Endothelial cell of umbilical vein (primary cell): ENCODE measurements at regions not wholly inside any gene's neighbourhood (a gene's known extent, or its start where the extent isn't known, plus 50 kb on each side); places are given as distances from the start of the nearest gene placed in this dataset.

Source experiments
- BruUV-seq: library from RNA; stranded (reverse); fragments of 400-500 nt; replicated peaks from 2 replicates; lab custom pipeline; 2021; lab: Mats Ljungman, UMichigan
- CTCF ChIA-PET: fragments of 300-600, 350-600 bp; sonication (Branson Sonifier 250); formaldehyde crosslinking; loops from one replicate; lab custom pipeline; 2021; ENCODE audit warnings: antibody characterized with exemption, inconsistent platforms; lab: Charles Lee
- POLR2A ChIA-PET: fragments of 300-600, 350-600 bp; sonication (Branson Sonifier 250); formaldehyde crosslinking; loops from one replicate; lab custom pipeline; 2021; ENCODE audit warnings: antibody characterized with exemption, inconsistent platforms; lab: Charles Lee
- DNase-seq: peaks from one replicate; pipeline ENCODE4 v3.0.0-alpha.2; 2011; ENCODE audit warnings: low read depth, low spot score
- FAIRE-seq: peaks from 2 replicates; lab custom pipeline; 2011; peaks lifted over from hg19 to GRCh38; lab: Jason Lieb, UNC
- H2AFZ ChIP-seq: 2 replicates; pipeline ENCODE4 v1.6.0; 2012; ENCODE audit warnings: low read depth, low read length, control low read depth, inconsistent platforms
- H3K27ac ChIP-seq: 2 replicates; pipeline ENCODE4 v1.5.1; 2011; ENCODE audit warnings: low read depth, mild to moderate bottlenecking, control low read depth, low read length, moderate library complexity; ENCODE audit not compliant: insufficient read depth
- H3K27me3 ChIP-seq, 2 experiments: 2 replicates each; pipeline versions ENCODE4 v1.6.0 to v1.6.1; 2011; ENCODE audit warnings: low read length in 2 of 2, mixed read lengths in 1 of 2; ENCODE audit not compliant: control insufficient read depth in 2 of 2, insufficient read depth in 2 of 2
- H3K36me3 ChIP-seq, 2 experiments: 2 replicates in 1 of 2; 3 replicates in 1 of 2; pipeline ENCODE4 v1.5.1; 2011; ENCODE audit warnings: low read length in 2 of 2, mild to moderate bottlenecking in 1 of 2, moderate library complexity in 1 of 2; ENCODE audit not compliant: control insufficient read depth in 2 of 2, insufficient read depth in 2 of 2; ENCODE audit errors: extremely low read depth in 1 of 2
- H3K4me1 ChIP-seq: 3 replicates; pipeline ENCODE4 v1.5.1; 2011; ENCODE audit warnings: mild to moderate bottlenecking, low read length; ENCODE audit not compliant: control insufficient read depth, insufficient read depth; ENCODE audit errors: extremely low read depth
- H3K4me2 ChIP-seq: 2 replicates; pipeline ENCODE4 v1.6.1; 2011; ENCODE audit warnings: low read length, control low read depth, mixed read lengths; ENCODE audit not compliant: insufficient read depth
- H3K4me3 ChIP-seq, 3 experiments: fragments of 200-600 bp in 1 of 3; sonication (generic), shearing (Covaris generic) in 1 of 3; replicated peaks in 1 of 3; 2 replicates each; pipeline ENCODE4 v1.5.1; 2011 to 2016; ENCODE audit warnings: control low read depth in 3 of 3, low read length in 3 of 3, mild to moderate bottlenecking in 2 of 3, inconsistent platforms in 1 of 3, low read depth in 1 of 3, moderate library complexity in 1 of 3; ENCODE audit not compliant: insufficient read depth in 1 of 3
- H3K79me2 ChIP-seq: 2 replicates; pipeline ENCODE4 v1.6.0; 2012; ENCODE audit warnings: low read length, inconsistent platforms; ENCODE audit not compliant: control insufficient read depth, insufficient read depth
- H3K9ac ChIP-seq: replicated peaks from 2 replicates; pipeline ENCODE3; 2011; ENCODE audit warnings: low read length, control low read depth; ENCODE audit not compliant: insufficient read depth; ENCODE audit errors: extremely low read depth
- H3K9me1 ChIP-seq: replicated peaks from 3 replicates; pipeline ENCODE4 v1.6.0; 2011; ENCODE audit warnings: mild to moderate bottlenecking, low read length; ENCODE audit not compliant: control insufficient read depth, insufficient read depth; ENCODE audit errors: extremely low read depth
- H3K9me3 ChIP-seq: replicated peaks from 2 replicates; pipeline ENCODE4 v1.5.1; 2012; ENCODE audit warnings: low read length, inconsistent platforms; ENCODE audit not compliant: control insufficient read depth, insufficient read depth
- H4K20me1 ChIP-seq: replicated peaks from 2 replicates; pipeline ENCODE3; 2011; ENCODE audit warnings: mild to moderate bottlenecking, low read length; ENCODE audit not compliant: control insufficient read depth, insufficient read depth; ENCODE audit errors: extremely low read depth
- CTCF ChIP-seq, 2 donors: IDR thresholded peaks; 1 replicate in 1 of 2; 2 replicates in 1 of 2; pipeline ENCODE4 v1.5.1; 2011; ENCODE audit warnings: low read length in 2 of 2, mild to moderate bottlenecking in 2 of 2, moderate library complexity in 2 of 2, control low read depth in 1 of 2, inconsistent platforms in 1 of 2, low read depth in 1 of 2; ENCODE audit not compliant: insufficient read depth in 1 of 2; ENCODE audit errors: extremely low read depth in 1 of 2
- EZH2 ChIP-seq: IDR thresholded peaks from 2 replicates; pipeline ENCODE4 v1.6.1; 2012; ENCODE audit warnings: borderline replicate concordance, low read depth, mild to moderate bottlenecking, moderate library complexity, low read length, inconsistent platforms; ENCODE audit not compliant: severe bottlenecking
- FOS ChIP-seq: IDR thresholded peaks from 2 replicates; pipeline ENCODE4 v1.6.1; 2011; ENCODE audit warnings: mild to moderate bottlenecking, low read length, moderate library complexity, borderline replicate concordance; ENCODE audit not compliant: insufficient read depth
- GATA2 ChIP-seq: IDR thresholded peaks from 2 replicates; pipeline ENCODE4 v1.7.0; 2011; ENCODE audit warnings: low read depth, mild to moderate bottlenecking, moderate library complexity, mixed read lengths, low read length; ENCODE audit not compliant: insufficient read length, insufficient read depth
- JUN ChIP-seq: IDR thresholded peaks from 2 replicates; pipeline ENCODE4 v1.6.1; 2011; ENCODE audit warnings: borderline replicate concordance, low read depth; ENCODE audit not compliant: insufficient read length, insufficient read depth
- MYC ChIP-seq: IDR thresholded peaks from one replicate; pipeline ENCODE4 v1.6.1; 2011; ENCODE audit warnings: mild to moderate bottlenecking, low read depth, low read length
- POLR2A ChIP-seq: IDR thresholded peaks from 2 replicates; pipeline ENCODE4 v1.6.1; 2012; ENCODE audit warnings: low read depth, mild to moderate bottlenecking, control low read depth, low read length
- POLR2AphosphoS5 ChIP-seq: IDR thresholded peaks from 2 replicates; pipeline ENCODE4 v1.6.1; 2012; ENCODE audit warnings: low read depth, mild to moderate bottlenecking, control low read depth, low read length, moderate library complexity; ENCODE audit not compliant: insufficient read depth
- dilution Hi-C: fragments of 300-500 bp; cut with MboI; formaldehyde crosslinking; loops from one replicate; pipeline ENCODE4 v1.15.0; 2019; ENCODE audit warnings: low sequenced_read_pairs; ENCODE audit not compliant: extremely low pct_ligation_motif_present
- intact Hi-C: fragments of 100-400 bp; cut with micrococcal nuclease; formaldehyde crosslinking; loops from one replicate; pipeline ENCODE4 v1.10.0; 2022
- TF ChIP-seq, protein P1 (sequence below): IDR thresholded peaks from 2 replicates; pipeline ENCODE4 v1.6.1; 2011; ENCODE audit not compliant: insufficient read depth, insufficient read length

GRCh38 chr18:71326826-71327225 lies 1038.0 kb downstream of the SOCS6 start:
- Histone ChIP-seq H3K27ac (no peak overlapping the region), H2AFZ (no peak overlapping the region), H3K4me1 (peaks cover 13% of the 10 kb centered on the region), H3K4me3 (no peak overlapping the region), H3K9me1 (no peaks in the 10 kb centered on the region), H3K4me2 (no peak overlapping the region), H3K9ac (no peak overlapping the region), H3K9me3 (no peaks in the 10 kb centered on the region), H4K20me1 (no peaks in the 10 kb centered on the region), H3K27me3 (no peaks in the 10 kb centered on the region), H3K36me3 (no peaks in the 10 kb centered on the region), H3K79me2 (no peaks in the 10 kb centered on the region)
- FAIRE-seq (no peak), DNase-seq (no peak)
- ChIA-PET POLR2A (no interaction called here), CTCF (interaction anchor here (1.4 kb wide), 1 partner anchor 36 kb away, joined by 3 read pairs; no protein-coding TSS in a partner anchor)
- intact Hi-C loops: no loop called here
- TF ChIP-seq MYC (no peak), POLR2A (no peak), GATA2 (no peak), JUN (no peak), FOS (no peak), EZH2 (no peak), CTCF (IDR thresholded peaks at IDR 0.05; ENCODE audit: extremely low read depth in 1 of 2, insufficient read depth in 1 of 2, low read depth in 1 of 2, low read length in 2 of 2) (no peak), POLR2AphosphoS5 (no peak)
- TF ChIP-seq, protein P1, sequence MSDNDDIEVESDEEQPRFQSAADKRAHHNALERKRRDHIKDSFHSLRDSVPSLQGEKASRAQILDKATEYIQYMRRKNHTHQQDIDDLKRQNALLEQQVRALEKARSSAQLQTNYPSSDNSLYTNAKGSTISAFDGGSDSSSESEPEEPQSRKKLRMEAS: no peak
- BruUV-seq: no TSS peak
- dilution Hi-C loops: no loop called here
